IPS-15b (cell line): ENCODE measurements at regions not wholly inside any gene's neighbourhood (a gene's known extent, or its start where the extent isn't known, plus 50 kb on each side); places are given as distances from the start of the nearest gene placed in this dataset.

Experiments used
- H3K27me3 ChIP-seq: one replicate; pipeline ENCODE4 v1.6.1; 2013; ENCODE audit warnings: low read length; ENCODE audit not compliant: control insufficient read depth, insufficient read depth
- H3K36me3 ChIP-seq: one replicate; pipeline ENCODE4 v1.6.1; 2013; ENCODE audit warnings: low read length; ENCODE audit not compliant: control insufficient read depth, insufficient read depth
- H3K4me1 ChIP-seq: one replicate; pipeline ENCODE4 v1.6.1; 2013; ENCODE audit warnings: mild to moderate bottlenecking, low read length; ENCODE audit not compliant: control insufficient read depth, insufficient read depth
- H3K4me3 ChIP-seq: one replicate; pipeline ENCODE4 v1.5.1; 2013; ENCODE audit warnings: low read depth, low read length
- H3K9ac ChIP-seq: one replicate; pipeline ENCODE4 v1.6.1; 2013; ENCODE audit warnings: low read depth, mild to moderate bottlenecking, low read length
- H3K9me3 ChIP-seq: one replicate; pipeline ENCODE4 v1.6.1; 2013; ENCODE audit warnings: mild to moderate bottlenecking, low read length; ENCODE audit not compliant: control insufficient read depth, insufficient read depth

- no peaks in the 10 kb centered on the region for H3K27me3 ChIP-seq
- no peak overlapping the region for H3K4me3 ChIP-seq
- no peak overlapping the region for H3K9ac ChIP-seq
Measured at GRCh38 chr5:164188733-164189148, 683.3 kb downstream of the MAT2B start.

GRCh38 chr5:164191240-164191639 is 685.8 kb downstream of the MAT2B start:
- peaks cover 7% of the 10 kb centered on the region for H3K4me1 ChIP-seq
- no peaks in the 10 kb centered on the region for H3K9me3 ChIP-seq
- H3K36me3 ChIP-seq, result no peaks in the 10 kb centered on the region
- H3K4me3 ChIP-seq, result no peak overlapping the region
- no peaks in the 10 kb centered on the region for H3K27me3 ChIP-seq
- no peak overlapping the region for H3K9ac ChIP-seq

More at GRCh38 chr5:164188733-164189148, 683.3 kb downstream of the MAT2B start:
- Histone ChIP-seq H3K4me1 (peaks cover 11% of the 10 kb centered on the region), H3K9me3 (no peaks in the 10 kb centered on the region), H3K36me3 (no peaks in the 10 kb centered on the region)

- Histone ChIP-seq H3K4me3 (no peak overlapping the region), H3K9me3 (no peaks in the 10 kb centered on the region), H3K4me1 (no peaks in the 10 kb centered on the region), H3K27me3 (no peaks in the 10 kb centered on the region), H3K9ac (no peak overlapping the region), H3K36me3 (no peaks in the 10 kb centered on the region)
Measured at GRCh38 chr5:164202338-164202737, 696.9 kb downstream of the MAT2B start.

- H3K9me3 ChIP-seq, result no peaks in the 10 kb centered on the region
- no peak overlapping the region for H3K9ac ChIP-seq
- no peaks in the 10 kb centered on the region for H3K36me3 ChIP-seq
- H3K27me3 ChIP-seq, result no peaks in the 10 kb centered on the region
- H3K4me1 ChIP-seq, result no peaks in the 10 kb centered on the region
- H3K4me3 ChIP-seq, result no peak overlapping the region
Measured at GRCh38 chr5:164203581-164204225, 698.3 kb downstream of the MAT2B start.

- H3K27me3 ChIP-seq, result no peaks in the 10 kb centered on the region
- no peaks in the 10 kb centered on the region for H3K9me3 ChIP-seq
- no peak overlapping the region for H3K9ac ChIP-seq
- no peak overlapping the region for H3K4me3 ChIP-seq
- H3K36me3 ChIP-seq, result no peaks in the 10 kb centered on the region
- H3K4me1 ChIP-seq, result no peaks in the 10 kb centered on the region
Measured at GRCh38 chr5:164204338-164204946, 699.0 kb downstream of the MAT2B start.

- H3K9me3 ChIP-seq, result no peaks in the 10 kb centered on the region
- H3K9ac ChIP-seq, result no peak overlapping the region
- H3K4me1 ChIP-seq, result no peaks in the 10 kb centered on the region
- H3K27me3 ChIP-seq, result no peaks in the 10 kb centered on the region
- H3K36me3 ChIP-seq, result no peaks in the 10 kb centered on the region
- H3K4me3 ChIP-seq, result no peak overlapping the region
Measured at GRCh38 chr5:164206196-164206595, 700.8 kb downstream of the MAT2B start.

- Histone ChIP-seq H3K4me1 (no peaks in the 10 kb centered on the region), H3K4me3 (no peak overlapping the region), H3K36me3 (no peaks in the 10 kb centered on the region), H3K9ac (no peak overlapping the region), H3K9me3 (no peaks in the 10 kb centered on the region), H3K27me3 (no peaks in the 10 kb centered on the region)
Measured at GRCh38 chr5:164207646-164208045, 702.2 kb downstream of the MAT2B start.

- Histone ChIP-seq H3K4me1 (no peaks in the 10 kb centered on the region), H3K9ac (no peak overlapping the region), H3K27me3 (no peaks in the 10 kb centered on the region), H3K36me3 (no peaks in the 10 kb centered on the region), H3K4me3 (no peak overlapping the region), H3K9me3 (no peaks in the 10 kb centered on the region)
Measured at GRCh38 chr5:164210491-164210890, 705.1 kb downstream of the MAT2B start.

GRCh38 chr5:164214698-164215097 is 709.3 kb downstream of the MAT2B start:
- no peaks in the 10 kb centered on the region for H3K4me1 ChIP-seq
- H3K27me3 ChIP-seq, result no peaks in the 10 kb centered on the region
- no peaks in the 10 kb centered on the region for H3K9me3 ChIP-seq
- H3K4me3 ChIP-seq, result no peak overlapping the region
- no peaks in the 10 kb centered on the region for H3K36me3 ChIP-seq
- no peak overlapping the region for H3K9ac ChIP-seq

- Histone ChIP-seq H3K36me3 (no peaks in the 10 kb centered on the region), H3K9me3 (no peaks in the 10 kb centered on the region), H3K9ac (no peak overlapping the region), H3K4me3 (no peak overlapping the region), H3K4me1 (no peaks in the 10 kb centered on the region), H3K27me3 (no peaks in the 10 kb centered on the region)
Measured at GRCh38 chr5:164217464-164217863, 712.0 kb downstream of the MAT2B start.

GRCh38 chr5:164220522-164220921 is 715.1 kb downstream of the MAT2B start:
- H3K4me1 ChIP-seq, result no peaks in the 10 kb centered on the region
- no peak overlapping the region for H3K9ac ChIP-seq
- H3K9me3 ChIP-seq, result no peaks in the 10 kb centered on the region
- no peaks in the 10 kb centered on the region for H3K36me3 ChIP-seq
- H3K27me3 ChIP-seq, result no peaks in the 10 kb centered on the region
- no peak overlapping the region for H3K4me3 ChIP-seq

- Histone ChIP-seq H3K4me1 (no peaks in the 10 kb centered on the region), H3K27me3 (no peaks in the 10 kb centered on the region), H3K9ac (no peak overlapping the region), H3K4me3 (no peak overlapping the region), H3K9me3 (peaks cover 4% of the 10 kb centered on the region), H3K36me3 (no peaks in the 10 kb centered on the region)
Measured at GRCh38 chr5:164224236-164224635, 718.8 kb downstream of the MAT2B start.
